Spleen (tissue), 11 donors: ENCODE measurements at regions not wholly inside any gene's neighbourhood (a gene's known extent, or its start where the extent isn't known, plus 50 kb on each side); places are given as distances from the start of the nearest gene placed in this dataset.

ENCODE experiments used
- DNase-seq: peaks from one replicate; pipeline ENCODE4 v3.0.0-alpha.2; 2020
- H3K27ac ChIP-seq, 8 donors: fragments of 200-600 bp; sonication (generic) in 7 of 8; 1 replicate in 4 of 8; 2 replicates in 4 of 8; pipeline versions ENCODE4 v1.5.0 to v1.8.0; 2016 to 2021; ENCODE audit warnings: inconsistent platforms in 4 of 8, mild to moderate bottlenecking in 4 of 8, moderate library complexity in 1 of 8
- H3K27me3 ChIP-seq, 7 donors: fragments of 200-600 bp; sonication (generic) in 6 of 7; replicated peaks in 1 of 7; 1 replicate in 4 of 7; 2 replicates in 3 of 7; pipeline versions ENCODE4 v1.5.0 to v1.8.0; 2016 to 2021; ENCODE audit warnings: inconsistent platforms in 3 of 7, mild to moderate bottlenecking in 1 of 7
- H3K36me3 ChIP-seq, 6 donors: fragments of 200-600 bp; sonication (generic) in 5 of 6; 1 replicate in 4 of 6; 2 replicates in 2 of 6; pipeline versions ENCODE4 v1.5.0 to v1.8.0; 2016 to 2021; ENCODE audit warnings: inconsistent platforms in 2 of 6
- H3K4me1 ChIP-seq, 6 donors: fragments of 200-600 bp; sonication (generic) in 5 of 6; 1 replicate in 3 of 6; 2 replicates in 3 of 6; pipeline versions ENCODE4 v1.5.0 to v1.8.0; 2016 to 2021; ENCODE audit warnings: inconsistent platforms in 3 of 6
- H3K4me3 ChIP-seq, 8 donors: fragments of 200-600 bp; sonication (generic) in 7 of 8; 1 replicate in 4 of 8; 2 replicates in 4 of 8; pipeline versions ENCODE4 v1.5.0 to v1.8.0; 2016 to 2021; ENCODE audit warnings: inconsistent platforms in 4 of 8, mild to moderate bottlenecking in 4 of 8, moderate library complexity in 2 of 8
- H3K9me3 ChIP-seq, 8 donors: fragments of 200-600 bp; sonication (generic) in 7 of 8; 1 replicate in 4 of 8; 2 replicates in 4 of 8; pipeline versions ENCODE4 v1.5.0 to v1.8.0; 2016 to 2021; ENCODE audit warnings: inconsistent platforms in 4 of 8
- CTCF ChIP-seq, 11 experiments: fragments of 200-600 bp in 7 of 11; fragments of 450-650 bp in 4 of 11; sonication (generic) in 4 of 11; IDR thresholded peaks in 8 of 11; conservative IDR thresholded peaks in 3 of 11; 1 replicate in 7 of 11; 2 replicates in 4 of 11; pipeline versions ENCODE4 v1.4.0 to v1.8.0; 2016 to 2021; ENCODE audit warnings: antibody characterized with exemption in 11 of 11, inconsistent platforms in 4 of 11, mild to moderate bottlenecking in 1 of 11
- POLR2A ChIP-seq, 3 donors: fragments of 450-650 bp; IDR thresholded peaks; one replicate each; pipeline ENCODE4 v1.5.1; 2017; ENCODE audit warnings: antibody characterized with exemption in 3 of 3, mild to moderate bottlenecking in 1 of 3
- POLR2AphosphoS5 ChIP-seq, 3 donors: sonication (generic); formaldehyde crosslinking; IDR thresholded peaks; one replicate each; pipeline ENCODE4 v1.5.1; 2017; ENCODE audit warnings: antibody characterized with exemption in 3 of 3
- WGBS, 5 donors: extraction: QIAGEN DNeasy Blood & Tissue Kit in 3 of 5; methylation state at CpG; one replicate each; pipeline versions ENCODE4 v1.1.5 to v1.1.7; 2013 to 2018; 5-methylcytosine and 5-hydroxymethylcytosine counted together
- intact Hi-C: fragments of 100-400 bp; cut with DNase I; formaldehyde crosslinking; loops from one replicate; pipeline ENCODE4 v1.15.0; 2023; ENCODE audit warnings: low total_unique reads
- donor health status: healthy with polysubstance abuse.
- donor health status: DM: no; HTN: no; CAD: no; lungs with moderate emphysema.
- donor health status: DM: no; HTN: no; CAD: no.
- donor health status: Bipolar disorder and iron deficiency.
- donor health status: healthy.
- donor health status: DM: no; HTN: no; CAD: no.
- donor health status: DM: yes; HTN: yes; CAD: no.

- TF ChIP-seq POLR2AphosphoS5 (IDR thresholded peaks at IDR 0.05) (no peak), CTCF (IDR thresholded peaks at IDR 0.05 in 8 of 11, conservative IDR thresholded peaks at IDR 0.05 in 3 of 11) (no peak), POLR2A (IDR thresholded peaks at IDR 0.05) (no peak)
- no peak for DNase-seq
- H3K4me1 ChIP-seq: no peaks in the 10 kb centered on the region
- no peak overlapping the region for H3K27ac ChIP-seq
- 95 to 97% (median 96%) methylated on average over 3 of the region's 3 CpGs; no CpG with 5 or more reads in 2 of the 5 donors for WGBS, 5 donors
- H3K9me3 ChIP-seq: no peaks in the 10 kb centered on the region
- intact Hi-C loops: no loop called here
- H3K27me3 ChIP-seq: no peaks in the 10 kb centered on the region
- H3K36me3 ChIP-seq: no peaks in the 10 kb centered on the region
- no peak overlapping the region for H3K4me3 ChIP-seq
Measured at GRCh38 chrY:19026631-19027030, 253.1 kb upstream of the HSFY2 start.

GRCh38 chrY:19023934-19024333 lies 250.4 kb upstream of the HSFY2 start:
- intact Hi-C loops: no loop called here
- Histone ChIP-seq H3K36me3 (no peaks in the 10 kb centered on the region), H3K9me3 (no peaks in the 10 kb centered on the region), H3K4me3 (no peak overlapping the region), H3K27me3 (no peaks in the 10 kb centered on the region), H3K27ac (no peak overlapping the region), H3K4me1 (no peaks in the 10 kb centered on the region)
- WGBS, 5 donors: 72 to 77% (median 75%) methylated on average over 2 of the region's 2 CpGs; no CpG with 5 or more reads in 2 of the 5 donors
- TF ChIP-seq CTCF (IDR thresholded peaks at IDR 0.05 in 8 of 11, conservative IDR thresholded peaks at IDR 0.05 in 3 of 11) (no peak), POLR2AphosphoS5 (IDR thresholded peaks at IDR 0.05) (no peak), POLR2A (IDR thresholded peaks at IDR 0.05) (no peak)
- no peak for DNase-seq

- intact Hi-C loops: no loop called here
- TF ChIP-seq POLR2AphosphoS5 (IDR thresholded peaks at IDR 0.05) (no peak), POLR2A (IDR thresholded peaks at IDR 0.05) (no peak), CTCF (IDR thresholded peaks at IDR 0.05 in 8 of 11, conservative IDR thresholded peaks at IDR 0.05 in 3 of 11) (no peak)
- Histone ChIP-seq H3K36me3 (no peaks in the 10 kb centered on the region), H3K4me1 (no peaks in the 10 kb centered on the region), H3K27ac (no peak overlapping the region), H3K9me3 (no peaks in the 10 kb centered on the region), H3K27me3 (no peaks in the 10 kb centered on the region), H3K4me3 (no peak overlapping the region)
- 92 to 99% (median 98%) methylated on average over 4 of the region's 4 CpGs; no CpG with 5 or more reads in 2 of the 5 donors for WGBS, 5 donors
- DNase-seq: no peak
Measured at GRCh38 chrY:19020193-19020592, 246.7 kb upstream of the HSFY2 start.

GRCh38 chrY:19016990-19017389 lies 243.5 kb upstream of the HSFY2 start:
- intact Hi-C loops: no loop called here
- no peak overlapping the region for H3K4me3 ChIP-seq
- H3K36me3 ChIP-seq: no peaks in the 10 kb centered on the region
- DNase-seq: no peak
- WGBS, 5 donors: 81 to 94% (median 81%) methylated on average over 5 of the region's 5 CpGs; no CpG with 5 or more reads in 2 of the 5 donors
- no peaks in the 10 kb centered on the region for H3K27me3 ChIP-seq
- no peaks in the 10 kb centered on the region for H3K9me3 ChIP-seq
- no peaks in the 10 kb centered on the region for H3K4me1 ChIP-seq
- TF ChIP-seq POLR2AphosphoS5 (IDR thresholded peaks at IDR 0.05) (no peak), POLR2A (IDR thresholded peaks at IDR 0.05) (no peak), CTCF (IDR thresholded peaks at IDR 0.05 in 8 of 11, conservative IDR thresholded peaks at IDR 0.05 in 3 of 11) (no peak)
- H3K27ac ChIP-seq: no peak overlapping the region
